ENCODE measurements at regions not wholly inside any gene's neighbourhood (a gene's known extent, or its start where the extent isn't known, plus 50 kb on each side); places are given as distances from the start of the nearest gene placed in this dataset.
"Not testable (repeated sequence)": the region's sequence is repeated elsewhere in the genome, so short reads cannot be mapped to it uniquely, and the experiment has no call there.

DNA sequence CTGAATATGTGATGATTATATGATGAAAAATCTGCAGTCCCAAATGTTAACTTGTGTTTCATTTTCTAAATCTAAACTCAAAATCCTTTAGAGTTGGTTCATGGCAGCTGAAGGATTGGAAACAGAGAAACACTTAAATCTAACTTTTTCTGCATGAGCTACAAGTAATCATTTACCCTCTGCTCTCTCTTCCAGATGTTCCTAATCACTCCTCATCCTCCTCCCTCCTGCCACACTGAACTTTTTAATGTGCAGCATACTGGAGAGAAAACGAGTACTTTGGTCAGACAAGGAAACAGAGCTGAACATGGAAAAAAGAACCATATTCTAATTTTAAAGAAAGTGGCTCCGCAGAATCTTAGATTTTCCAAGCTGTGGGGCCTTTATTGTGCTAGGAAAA lies 321.2 kb upstream of the COL8A1 start:
- TF ChIP-seq CTCF (IDR thresholded peaks at IDR 0.05) (no peak), POLR2A (IDR thresholded peaks at IDR 0.05) (no peak)
- Histone ChIP-seq H3K27ac (no peak overlapping the region), H3K36me3 (no peaks in the 10 kb centered on the region), H3K9me3 (no peaks in the 10 kb centered on the region), H3K4me1 (no peaks in the 10 kb centered on the region), H3K4me3 (no peak overlapping the region), H3K27me3 (no peaks in the 10 kb centered on the region)
- no peak for DNase-seq

- H3K4me3 ChIP-seq = no peak overlapping the region
- TF ChIP-seq CTCF (IDR thresholded peaks at IDR 0.05) (no peak), POLR2A (IDR thresholded peaks at IDR 0.05) (no peak)
- H3K36me3 ChIP-seq = no peaks in the 10 kb centered on the region
Measured at GRCh38 chr3:99315896-99316295, 322.5 kb upstream of the COL8A1 start.

GRCh38 chr3:99313485-99313884 lies 324.9 kb upstream of the COL8A1 start:
- H3K9me3 ChIP-seq = no peaks in the 10 kb centered on the region
- DNase-seq = no peak
- no peak for TF ChIP-seq CTCF (IDR thresholded peaks at IDR 0.05)
- no peak for TF ChIP-seq POLR2A (IDR thresholded peaks at IDR 0.05)
- H3K27ac ChIP-seq = no peak overlapping the region
- no peak overlapping the region for H3K4me3 ChIP-seq
- H3K4me1 ChIP-seq = no peaks in the 10 kb centered on the region
- H3K36me3 ChIP-seq = no peaks in the 10 kb centered on the region
- no peaks in the 10 kb centered on the region for H3K27me3 ChIP-seq

More at GRCh38 chr3:99315896-99316295, 322.5 kb upstream of the COL8A1 start:
- no peak overlapping the region for H3K27ac ChIP-seq
- no peaks in the 10 kb centered on the region for H3K9me3 ChIP-seq
- no peaks in the 10 kb centered on the region for H3K4me1 ChIP-seq
- no peak for DNase-seq
- H3K27me3 ChIP-seq = no peaks in the 10 kb centered on the region

- no peak for DNase-seq
- H3K4me1 ChIP-seq = no peaks in the 10 kb centered on the region
- H3K27me3 ChIP-seq = no peaks in the 10 kb centered on the region
- H3K36me3 ChIP-seq = no peaks in the 10 kb centered on the region
- TF ChIP-seq CTCF (IDR thresholded peaks at IDR 0.05) (no peak), POLR2A (IDR thresholded peaks at IDR 0.05) (no peak)
- no peak overlapping the region for H3K27ac ChIP-seq
- no peak overlapping the region for H3K4me3 ChIP-seq
- H3K9me3 ChIP-seq = no peaks in the 10 kb centered on the region
Measured at GRCh38 chr3:99298661-99299060, 339.7 kb upstream of the COL8A1 start.

DNA sequence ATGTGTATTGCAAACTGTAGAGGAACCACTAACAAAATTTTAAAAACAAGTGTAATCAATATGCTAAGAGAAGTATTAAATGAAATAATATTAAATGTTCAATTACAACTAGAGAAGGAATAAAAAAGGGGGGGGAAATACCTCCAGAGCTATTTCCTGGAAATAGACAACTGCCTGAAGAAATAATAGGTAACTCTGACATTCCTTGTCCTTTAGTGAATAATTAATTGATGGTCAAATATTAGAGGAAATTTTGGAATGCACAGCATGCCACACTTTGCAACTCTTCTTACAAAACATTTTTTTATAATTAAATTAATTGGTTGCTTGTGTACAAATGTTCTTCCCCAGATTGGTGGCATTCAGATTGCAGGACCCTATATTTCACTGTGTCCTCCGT lies 342.6 kb upstream of the COL8A1 start:
- no peaks in the 10 kb centered on the region for H3K4me1 ChIP-seq
- no peak for DNase-seq
- H3K27ac ChIP-seq = no peak overlapping the region
- H3K9me3 ChIP-seq = no peaks in the 10 kb centered on the region
- TF ChIP-seq CTCF (IDR thresholded peaks at IDR 0.05) (no peak), POLR2A (IDR thresholded peaks at IDR 0.05) (no peak)
- H3K4me3 ChIP-seq = no peak overlapping the region
- H3K36me3 ChIP-seq = no peaks in the 10 kb centered on the region
- H3K27me3 ChIP-seq = no peaks in the 10 kb centered on the region

- not testable (repeated sequence) for DNase-seq, H3K4me1 ChIP-seq, H3K27me3 ChIP-seq, H3K4me3 ChIP-seq, H3K36me3 ChIP-seq, H3K9me3 ChIP-seq, H3K27ac ChIP-seq
Measured at GRCh38 chr3:99294092-99294491, 344.3 kb upstream of the COL8A1 start.

Data from Peyer's patch (tissue), 4 donors.